ENCODE measurements at regions not wholly inside any gene's neighbourhood (a gene's known extent, or its start where the extent isn't known, plus 50 kb on each side); places are given as distances from the start of the nearest gene placed in this dataset.

GRCh38 chr14:40463886-40464285, 1031.7 kb upstream of the FBXO33 start:
- DNase-seq (ENCODE audit: low read depth): no peak

GRCh38 chr14:40452674-40453073, 1020.4 kb upstream of the FBXO33 start:
- no peak overlapping the region for H3K4me3 ChIP-seq (ENCODE audit: low read depth, low read length)
- DNase-seq (ENCODE audit: low read depth): no peak

More at GRCh38 chr14:40463886-40464285, 1031.7 kb upstream of the FBXO33 start:
- H3K4me3 ChIP-seq (ENCODE audit: low read depth, low read length): no peak overlapping the region

DNA sequence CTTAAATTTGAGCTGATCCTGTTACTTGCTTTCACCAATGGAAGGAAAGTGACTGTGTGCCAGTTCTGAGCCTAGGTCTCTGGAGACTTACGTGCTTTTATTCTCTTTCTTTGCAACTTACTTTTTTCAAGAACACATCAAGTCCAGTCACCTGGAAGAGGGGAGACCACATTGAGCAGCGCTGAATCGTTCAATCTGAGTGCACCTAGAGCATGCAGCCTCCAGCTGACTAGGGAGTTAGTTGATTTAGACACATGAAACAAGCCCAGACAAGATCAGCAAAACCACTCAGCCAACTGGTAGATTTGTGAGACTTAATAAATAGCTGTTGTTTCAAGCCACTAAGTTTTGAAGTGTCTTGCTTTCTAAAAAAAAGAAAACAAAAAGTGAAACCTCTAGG, 1014.8 kb upstream of the FBXO33 start:
- no peak for DNase-seq (ENCODE audit: low read depth)
- H3K4me3 ChIP-seq (ENCODE audit: low read depth, low read length): no peak overlapping the region

- H3K4me3 ChIP-seq (ENCODE audit: low read depth, low read length): no peak overlapping the region
- DNase-seq (ENCODE audit: low read depth): no peak
Observed at GRCh38 chr14:40445020-40445419, 1012.8 kb upstream of the FBXO33 start.

- no peak overlapping the region for H3K4me3 ChIP-seq (ENCODE audit: low read depth, low read length)
Observed at GRCh38 chr14:40436551-40436950, 1004.3 kb upstream of the FBXO33 start.

GRCh38 chr14:40417777-40418401, 985.7 kb upstream of the FBXO33 start:
- no peak for DNase-seq (ENCODE audit: low read depth)
- no peak overlapping the region for H3K4me3 ChIP-seq (ENCODE audit: low read depth, low read length)

More at GRCh38 chr14:40436551-40436950, 1004.3 kb upstream of the FBXO33 start:
- DNase-seq (ENCODE audit: low read depth): no peak

DNA sequence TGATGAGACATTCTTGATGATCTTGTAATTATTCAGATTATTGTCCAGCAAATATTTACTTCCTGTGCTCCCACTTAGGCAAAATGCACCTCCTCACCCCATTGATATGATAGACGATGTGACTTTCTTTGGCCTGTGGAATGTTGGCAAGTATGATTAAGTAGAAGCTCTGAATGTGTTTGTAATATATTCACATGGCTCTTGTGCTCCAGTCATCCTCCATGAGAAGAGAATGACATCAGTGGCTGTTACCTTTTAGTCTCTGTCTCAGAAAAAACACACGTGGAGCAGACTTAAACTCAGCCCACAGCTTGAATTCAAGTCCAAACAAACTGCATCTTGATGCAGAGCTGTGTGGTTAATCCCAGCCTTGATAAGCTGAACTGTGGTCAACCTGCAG, 984.3 kb upstream of the FBXO33 start:
- DNase-seq (ENCODE audit: low read depth): no peak
- no peak overlapping the region for H3K4me3 ChIP-seq (ENCODE audit: low read depth, low read length)

DNA sequence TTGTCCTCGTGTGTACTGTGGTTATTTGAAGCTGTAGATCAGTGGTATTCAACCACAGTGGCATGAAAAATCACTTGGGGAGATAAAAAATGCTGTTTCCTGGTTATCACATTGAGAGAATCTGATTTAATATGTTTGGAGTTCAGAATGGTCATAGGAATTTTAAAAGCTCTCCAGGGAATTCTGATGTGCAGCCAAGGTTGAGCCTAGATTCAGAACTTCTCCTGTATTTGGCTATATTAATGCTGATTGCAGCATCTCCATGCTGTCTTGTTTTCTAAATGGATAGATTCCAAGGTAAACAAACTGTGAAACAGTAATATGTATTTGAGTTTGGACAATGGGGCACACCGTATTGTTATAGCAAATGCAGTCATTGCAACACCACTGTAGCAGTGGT, 982.2 kb upstream of the FBXO33 start:
- no peak overlapping the region for H3K4me3 ChIP-seq (ENCODE audit: low read depth, low read length)
- DNase-seq (ENCODE audit: low read depth): no peak

GRCh38 chr14:40413136-40413535, 980.9 kb upstream of the FBXO33 start:
- no peak for DNase-seq (ENCODE audit: low read depth)
- H3K4me3 ChIP-seq (ENCODE audit: low read depth, low read length): no peak overlapping the region

- H3K4me3 ChIP-seq (ENCODE audit: low read depth, low read length): no peak overlapping the region
- no peak for DNase-seq (ENCODE audit: low read depth)
Observed at GRCh38 chr14:40410708-40411107, 978.5 kb upstream of the FBXO33 start.

- DNase-seq (ENCODE audit: low read depth): no peak
- no peak overlapping the region for H3K4me3 ChIP-seq (ENCODE audit: low read depth, low read length)
Observed at GRCh38 chr14:40402957-40403356, 970.7 kb upstream of the FBXO33 start.

DNA sequence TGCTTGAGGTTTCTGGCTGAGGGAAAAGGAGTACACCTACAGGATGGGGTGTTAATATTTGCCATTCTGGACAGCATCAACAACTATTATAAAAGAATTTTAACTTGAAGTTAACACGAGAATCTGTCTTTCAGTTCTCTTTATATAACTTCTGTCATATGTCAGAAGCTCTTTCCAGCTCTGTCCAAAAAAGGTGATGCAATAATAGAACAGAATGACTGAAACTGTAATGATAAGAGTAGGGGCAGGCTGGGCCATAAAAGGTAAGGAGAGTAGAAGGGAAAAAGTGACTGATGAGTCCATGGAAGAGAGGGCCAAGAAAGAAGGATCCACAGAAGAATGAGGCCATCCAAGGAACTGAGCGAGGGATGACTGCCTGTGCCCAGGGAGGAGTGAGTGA, 966.7 kb upstream of the FBXO33 start:
- DNase-seq (ENCODE audit: low read depth): no peak
- H3K4me3 ChIP-seq (ENCODE audit: low read depth, low read length): no peak overlapping the region

DNA sequence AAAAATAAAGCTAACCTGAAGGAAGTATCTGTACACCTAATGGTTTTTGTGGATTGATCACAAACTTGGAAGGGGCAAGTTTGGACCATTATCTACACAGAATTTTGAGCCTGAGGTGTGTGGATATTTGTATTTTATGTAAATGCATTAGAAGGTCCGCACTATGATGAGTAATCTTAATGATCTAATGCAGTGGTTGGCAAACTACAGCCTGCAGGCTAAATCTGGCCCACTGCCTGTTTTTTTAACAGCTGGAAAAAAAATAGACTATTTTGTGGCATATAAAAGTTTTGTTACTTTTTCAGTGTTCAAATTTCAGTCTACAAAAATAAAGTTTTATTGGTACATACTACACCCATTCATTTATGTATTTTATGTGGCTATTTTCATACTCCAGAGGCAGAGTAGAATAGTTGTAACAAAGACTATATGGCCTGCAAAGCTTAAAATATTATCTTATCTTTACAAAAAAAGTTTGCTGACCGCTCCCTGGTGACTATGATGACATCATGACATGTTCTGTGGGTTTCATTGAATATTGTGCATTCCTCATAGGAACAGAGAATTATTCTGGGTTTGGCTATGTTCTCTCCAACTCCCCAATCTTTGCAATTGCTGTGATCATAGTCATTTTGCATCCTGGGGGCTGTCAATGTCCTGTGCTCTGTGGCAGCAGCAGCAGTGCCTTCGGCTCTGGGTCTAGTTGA, 962.6 kb upstream of the FBXO33 start:
- DNase-seq (ENCODE audit: low read depth): no peak
- no peak overlapping the region for H3K4me3 ChIP-seq (ENCODE audit: low read depth, low read length)

DNA sequence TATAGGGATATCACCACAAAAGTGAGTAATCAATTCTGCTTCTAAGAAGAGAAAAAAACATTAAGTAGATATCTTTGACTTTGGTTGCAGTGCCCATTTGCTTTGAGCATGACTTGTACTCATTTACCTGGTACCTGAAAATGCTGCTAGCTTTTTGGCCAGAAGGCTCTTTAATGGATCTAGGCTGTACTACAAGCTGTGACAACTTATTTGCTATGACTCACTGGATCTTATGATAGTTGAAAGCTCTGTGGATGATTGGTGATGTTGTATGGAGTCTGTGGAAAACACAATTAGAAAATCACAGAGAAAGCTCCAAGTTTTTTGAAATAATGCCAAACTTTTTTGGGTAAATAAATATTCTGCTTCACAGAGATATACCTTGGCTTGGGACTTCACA, 960.9 kb upstream of the FBXO33 start:
- no peak for DNase-seq (ENCODE audit: low read depth)
- H3K4me3 ChIP-seq (ENCODE audit: low read depth, low read length): no peak overlapping the region

- no peak for DNase-seq (ENCODE audit: low read depth)
- no peak overlapping the region for H3K4me3 ChIP-seq (ENCODE audit: low read depth, low read length)
Observed at GRCh38 chr14:40386433-40386832, 954.2 kb upstream of the FBXO33 start.

DNA sequence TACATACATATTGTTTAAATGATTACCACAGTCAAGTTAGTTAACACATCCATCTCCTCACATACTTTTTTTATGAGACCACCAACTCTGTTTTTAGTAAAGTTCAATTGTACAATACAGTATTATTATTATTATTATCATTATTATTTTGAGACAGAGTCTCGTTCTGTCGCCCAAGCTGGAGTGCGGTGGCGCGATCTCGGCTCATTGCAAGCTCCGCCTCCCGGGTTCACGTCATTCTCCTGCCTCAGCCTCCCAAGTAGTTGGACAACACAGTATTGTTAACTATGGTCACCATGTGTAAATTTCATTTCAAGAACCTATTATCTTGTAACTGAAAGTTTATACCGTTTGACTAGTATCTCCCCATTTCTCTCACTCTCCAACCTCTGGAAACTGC, 942.0 kb upstream of the FBXO33 start:
- no peak overlapping the region for H3K4me3 ChIP-seq (ENCODE audit: low read depth, low read length)
- DNase-seq (ENCODE audit: low read depth): no peak

DNA sequence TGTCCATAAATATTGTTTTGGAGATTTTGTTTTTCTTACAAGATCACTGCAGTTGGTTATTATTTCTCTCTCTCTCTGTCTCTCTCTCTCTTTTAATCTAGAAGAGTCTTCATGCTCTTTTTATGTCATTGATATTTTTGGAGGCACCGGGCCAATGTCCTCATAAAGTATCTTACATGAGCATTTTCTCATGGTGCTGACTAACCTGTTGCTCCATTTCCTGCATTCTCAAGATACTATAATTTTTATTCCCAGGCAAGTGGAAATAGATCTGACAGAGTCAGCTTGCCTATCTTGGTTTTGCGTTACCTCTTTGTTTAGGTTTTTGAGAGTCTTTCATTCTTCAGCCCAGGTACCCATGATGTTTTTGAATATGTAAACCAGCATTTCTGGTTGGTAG, 938.8 kb upstream of the FBXO33 start:
- DNase-seq (ENCODE audit: low read depth): no peak
- no peak overlapping the region for H3K4me3 ChIP-seq (ENCODE audit: low read depth, low read length)

DNA sequence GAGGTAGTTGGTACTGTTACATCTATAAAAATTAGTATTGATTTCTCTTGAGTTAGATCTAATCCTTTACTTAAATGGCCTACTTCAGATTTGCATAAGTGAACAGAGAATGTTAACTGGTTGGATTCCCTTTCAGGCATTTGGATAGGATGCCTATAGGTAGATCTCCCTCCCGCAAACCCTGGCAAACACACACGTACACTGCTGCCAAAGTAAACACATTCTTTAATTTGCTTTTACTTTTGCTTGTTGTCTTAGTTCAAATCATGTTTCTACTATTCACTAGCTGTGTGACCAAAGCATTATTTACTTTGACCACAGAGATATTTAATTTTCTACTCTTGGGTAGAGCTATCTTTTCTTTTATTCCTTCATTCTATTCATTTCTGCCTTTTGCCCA, 936.1 kb upstream of the FBXO33 start:
- no peak overlapping the region for H3K4me3 ChIP-seq (ENCODE audit: low read depth, low read length)

DNA sequence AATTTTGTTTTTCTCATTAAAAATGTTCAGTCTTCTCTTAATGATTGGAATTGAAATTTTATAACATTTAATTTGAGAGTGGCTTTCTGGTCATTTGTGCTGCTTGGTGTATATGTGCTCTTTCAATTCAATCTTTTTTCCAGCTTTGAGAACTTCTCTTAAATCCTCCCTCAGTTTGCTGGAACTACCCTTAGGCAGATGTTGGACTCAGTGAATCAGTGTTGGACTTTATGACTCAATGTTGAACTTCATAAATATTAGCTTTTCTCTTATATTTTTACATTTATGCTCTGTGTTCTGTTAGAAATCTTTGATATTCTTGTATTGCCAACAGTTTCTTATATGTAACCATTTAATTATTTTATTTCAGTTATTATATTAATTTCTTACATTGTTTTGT, 935.5 kb upstream of the FBXO33 start:
- H3K4me3 ChIP-seq (ENCODE audit: low read depth, low read length): no peak overlapping the region
- DNase-seq (ENCODE audit: low read depth): no peak

More for the DNA sequence above, 936.1 kb upstream of the FBXO33 start:
- no peak for DNase-seq (ENCODE audit: low read depth)

- DNase-seq (ENCODE audit: low read depth): no peak
- no peak overlapping the region for H3K4me3 ChIP-seq (ENCODE audit: low read depth, low read length)
Observed at GRCh38 chr14:40365305-40365704, 933.1 kb upstream of the FBXO33 start.

- H3K4me3 ChIP-seq (ENCODE audit: low read depth, low read length): no peak overlapping the region
- DNase-seq (ENCODE audit: low read depth): no peak
Observed at GRCh38 chr14:40362856-40363255, 930.6 kb upstream of the FBXO33 start.
